Brain microvascular endothelial cell (primary cell): ENCODE measurements at regions not wholly inside any gene's neighbourhood (a gene's known extent, or its start where the extent isn't known, plus 50 kb on each side); places are given as distances from the start of the nearest gene placed in this dataset.

ENCODE experiments used
- DNase-seq: peaks from one replicate; pipeline ENCODE4 v3.0.0-alpha.2; 2020
- H3K27ac ChIP-seq: fragments of 250-450 bp; sonication (Bioruptor Pico); 2 replicates; pipeline ENCODE4 v1.5.1; 2020; ENCODE audit warnings: mild to moderate bottlenecking, moderate library complexity
- H3K27me3 ChIP-seq: fragments of 250-450 bp; sonication (Bioruptor Pico); replicated peaks from 2 replicates; pipeline ENCODE4 v1.5.1; 2020; ENCODE audit warnings: mild to moderate bottlenecking
- H3K36me3 ChIP-seq: fragments of 250-450 bp; sonication (Bioruptor Pico); replicated peaks from 2 replicates; pipeline ENCODE4 v1.5.1; 2020; ENCODE audit warnings: mild to moderate bottlenecking
- H3K4me3 ChIP-seq: 2 replicates; pipeline ENCODE4 v1.5.1; 2011; ENCODE audit warnings: low read depth, mild to moderate bottlenecking, control low read depth, low read length, moderate library complexity
- CTCF ChIP-seq: IDR thresholded peaks from 2 replicates; pipeline ENCODE4 v1.5.1; 2011; ENCODE audit warnings: low read depth, mild to moderate bottlenecking, moderate library complexity, low read length, control low read depth, inconsistent platforms; ENCODE audit errors: missing control alignments
- in situ Hi-C: cut with HindIII; loops from 2 replicates; pipeline ENCODE4 v1.10.0; 2017; ENCODE audit warnings: low sequenced_read_pairs, low pct_ligation_motif_present

- in situ Hi-C loops, result no loop called here
- H3K27ac ChIP-seq, result no peak overlapping the region
- H3K36me3 ChIP-seq, result no peaks in the 10 kb centered on the region
- no peak for TF ChIP-seq CTCF
- no peaks in the 10 kb centered on the region for H3K27me3 ChIP-seq
- H3K4me3 ChIP-seq, result no peak overlapping the region
- DNase-seq, result no peak
Measured at GRCh38 chr5:126715765-126716164, 61.2 kb upstream of the LMNB1 start.

DNA sequence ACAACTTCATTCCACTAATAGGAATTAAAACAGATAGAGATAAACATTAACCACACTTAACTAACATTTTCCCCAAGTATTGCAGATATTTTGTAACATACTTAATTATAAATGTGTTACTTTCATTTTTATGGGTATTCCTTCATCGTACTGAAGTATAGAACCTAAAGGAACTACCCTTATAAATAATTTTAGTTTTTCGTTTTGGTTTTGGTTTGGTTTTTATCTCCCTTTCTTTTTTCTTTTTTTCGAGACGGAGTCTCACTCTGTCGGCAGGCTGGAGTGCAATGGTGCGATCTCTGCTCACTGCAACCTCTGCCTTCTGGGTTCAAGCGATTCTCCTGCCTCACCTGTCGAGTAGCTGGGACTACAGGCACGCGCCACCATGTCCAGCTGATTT lies 60.1 kb upstream of the LMNB1 start:
- no peak overlapping the region for H3K27ac ChIP-seq
- no peaks in the 10 kb centered on the region for H3K36me3 ChIP-seq
- H3K4me3 ChIP-seq, result no peak overlapping the region
- in situ Hi-C loops, result no loop called here
- no peak for TF ChIP-seq CTCF
- DNase-seq, result no peak
- no peaks in the 10 kb centered on the region for H3K27me3 ChIP-seq

DNA sequence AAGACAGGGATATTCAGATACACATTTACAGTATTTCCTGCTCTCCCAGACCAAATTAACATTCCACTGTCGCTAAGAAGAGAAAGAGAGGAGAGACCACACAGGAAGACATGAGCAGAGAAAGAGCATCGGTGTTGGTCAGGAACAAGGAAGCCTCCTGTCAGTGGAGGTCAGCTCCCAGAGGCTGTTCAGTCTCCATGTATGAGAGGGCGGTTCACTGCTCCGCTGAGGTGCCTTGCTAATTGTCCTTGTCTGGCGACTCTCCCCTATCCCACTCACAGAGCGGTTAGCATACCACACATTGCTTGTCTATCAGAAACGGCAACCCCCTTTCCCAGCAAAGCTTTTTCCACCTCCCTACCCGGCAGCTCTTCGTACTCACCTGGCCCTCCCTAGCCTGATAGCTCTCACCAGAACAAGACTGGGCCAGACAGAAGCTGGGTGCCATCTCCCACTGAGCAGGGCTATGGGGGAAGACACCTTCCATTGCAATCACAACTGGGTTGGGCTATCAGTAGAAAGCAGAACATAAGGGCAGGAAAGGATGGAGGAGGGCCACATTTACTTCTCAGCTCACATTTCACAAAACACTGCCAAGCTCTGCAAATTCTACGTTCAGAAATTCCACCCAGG lies 58.6 kb upstream of the LMNB1 start:
- Histone ChIP-seq H3K27ac (no peak overlapping the region), H3K27me3 (no peaks in the 10 kb centered on the region), H3K4me3 (no peak overlapping the region), H3K36me3 (no peaks in the 10 kb centered on the region)
- TF ChIP-seq CTCF, result no peak
- no peak for DNase-seq
- in situ Hi-C loops, result no loop called here

GRCh38 chr5:126720369-126720768 lies 56.6 kb upstream of the LMNB1 start:
- no peak for TF ChIP-seq CTCF
- H3K27me3 ChIP-seq, result no peaks in the 10 kb centered on the region
- H3K4me3 ChIP-seq, result no peak overlapping the region
- in situ Hi-C loops, result no loop called here
- H3K27ac ChIP-seq, result no peak overlapping the region
- no peaks in the 10 kb centered on the region for H3K36me3 ChIP-seq
- DNase-seq, result no peak

DNA sequence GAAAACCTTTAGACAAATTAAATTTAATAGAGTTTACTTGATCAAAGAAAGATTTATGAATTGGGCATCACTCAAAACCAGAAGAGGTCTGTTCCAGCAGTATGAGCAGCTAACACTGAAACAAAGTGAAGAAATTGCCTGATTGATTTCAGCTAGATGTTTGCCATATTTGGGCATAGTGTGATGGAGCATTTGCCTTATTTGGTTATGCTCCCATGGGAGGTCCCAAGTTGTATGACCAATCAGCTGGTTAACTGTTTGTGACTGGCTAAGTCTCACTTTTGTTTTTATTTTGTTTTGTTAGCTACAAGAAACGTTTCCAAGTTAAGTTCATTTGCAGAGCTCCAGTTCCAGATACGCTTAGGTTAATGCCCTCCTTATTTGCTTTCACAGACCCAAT lies 53.3 kb upstream of the LMNB1 start:
- H3K27me3 ChIP-seq, result no peaks in the 10 kb centered on the region
- in situ Hi-C loops, result no loop called here

More for the DNA sequence above, 53.3 kb upstream of the LMNB1 start:
- Histone ChIP-seq H3K27ac (no peak overlapping the region), H3K36me3 (no peaks in the 10 kb centered on the region), H3K4me3 (no peak overlapping the region)
- no peak for DNase-seq
- no peak for TF ChIP-seq CTCF
